Fibroblast of lung (primary cell): ENCODE measurements at regions not wholly inside any gene's neighbourhood (a gene's known extent, or its start where the extent isn't known, plus 50 kb on each side); places are given as distances from the start of the nearest gene placed in this dataset.

Experiments used
- DNase-seq, 2 donors: peaks; one replicate each; pipeline versions ENCODE4 v3.0.0 to v3.0.0-alpha.2; 2010; ENCODE audit warnings: low read depth in 2 of 2
- H2AFZ ChIP-seq: 2 replicates; pipeline ENCODE4 v1.5.1; 2012; ENCODE audit warnings: low read length, control low read depth, inconsistent platforms
- H3K27ac ChIP-seq: 2 replicates; pipeline ENCODE4 v1.5.1; 2011; ENCODE audit warnings: low read length, control low read depth; ENCODE audit not compliant: insufficient read depth
- H3K27me3 ChIP-seq: 2 replicates; pipeline ENCODE4 v1.5.1; 2011; ENCODE audit warnings: mild to moderate bottlenecking, low read length; ENCODE audit not compliant: control insufficient read depth, insufficient read depth
- H3K36me3 ChIP-seq: 2 replicates; pipeline ENCODE4 v1.5.1; 2011; ENCODE audit warnings: low read length; ENCODE audit not compliant: control insufficient read depth, insufficient read depth
- H3K4me1 ChIP-seq: 2 replicates; pipeline ENCODE4 v1.5.1; 2011; ENCODE audit warnings: low read length; ENCODE audit not compliant: control insufficient read depth, insufficient read depth; ENCODE audit errors: extremely low read depth
- H3K4me2 ChIP-seq: 2 replicates; pipeline ENCODE4 v1.5.1; 2011; ENCODE audit warnings: low read length, control low read depth; ENCODE audit not compliant: insufficient read depth; ENCODE audit errors: extremely low read depth
- H3K4me3 ChIP-seq, 4 experiments: fragments of 200-600 bp in 1 of 4; sonication (generic) in 1 of 4; replicated peaks in 1 of 4; 2 replicates each; pipeline ENCODE4 v1.5.1; 2011 to 2016; ENCODE audit warnings: low read length in 4 of 4, low read depth in 3 of 4, mild to moderate bottlenecking in 3 of 4, control low read depth in 2 of 4, inconsistent platforms in 1 of 4, mixed read lengths in 1 of 4; ENCODE audit not compliant: insufficient read depth in 1 of 4; ENCODE audit errors: control extremely low read depth in 1 of 4
- H3K79me2 ChIP-seq: 2 replicates; pipeline ENCODE4 v1.5.1; 2012; ENCODE audit warnings: mild to moderate bottlenecking, low read length, inconsistent platforms; ENCODE audit not compliant: control insufficient read depth, insufficient read depth
- H3K9ac ChIP-seq: 2 replicates; pipeline ENCODE4 v1.5.1; 2011; ENCODE audit warnings: mild to moderate bottlenecking, low read length, control low read depth; ENCODE audit not compliant: insufficient read depth
- H3K9me3 ChIP-seq: 2 replicates; pipeline ENCODE4 v1.5.1; 2012; ENCODE audit warnings: low read depth, low read length; ENCODE audit not compliant: control insufficient read depth, insufficient read depth
- H4K20me1 ChIP-seq: 2 replicates; pipeline ENCODE4 v1.5.1; 2011; ENCODE audit warnings: low read length; ENCODE audit not compliant: control insufficient read depth, insufficient read depth; ENCODE audit errors: extremely low read depth
- EZH2 ChIP-seq: IDR thresholded peaks from 2 replicates; pipeline ENCODE4 v1.5.1; 2012; ENCODE audit warnings: low read length, control low read depth, mild to moderate bottlenecking; ENCODE audit errors: missing control alignments
- TF ChIP-seq, protein P1 (sequence below), 2 donors: IDR thresholded peaks in 1 of 2; conservative IDR thresholded peaks in 1 of 2; 1 replicate in 1 of 2; 2 replicates in 1 of 2; pipeline ENCODE4 v1.5.1; 2011 to 2012; ENCODE audit warnings: low read length in 2 of 2, control low read depth in 1 of 2, inconsistent platforms in 1 of 2, low read depth in 1 of 2, mild to moderate bottlenecking in 1 of 2

- no peak overlapping the region for H3K4me2 ChIP-seq
- H4K20me1 ChIP-seq = no peaks in the 10 kb centered on the region
- no peaks in the 10 kb centered on the region for H3K9me3 ChIP-seq
- DNase-seq = no peak
- H3K36me3 ChIP-seq = no peaks in the 10 kb centered on the region
- no peak overlapping the region for H3K9ac ChIP-seq
- H3K27me3 ChIP-seq = no peaks in the 10 kb centered on the region
- H3K27ac ChIP-seq = no peak overlapping the region
- TF ChIP-seq, protein P1, sequence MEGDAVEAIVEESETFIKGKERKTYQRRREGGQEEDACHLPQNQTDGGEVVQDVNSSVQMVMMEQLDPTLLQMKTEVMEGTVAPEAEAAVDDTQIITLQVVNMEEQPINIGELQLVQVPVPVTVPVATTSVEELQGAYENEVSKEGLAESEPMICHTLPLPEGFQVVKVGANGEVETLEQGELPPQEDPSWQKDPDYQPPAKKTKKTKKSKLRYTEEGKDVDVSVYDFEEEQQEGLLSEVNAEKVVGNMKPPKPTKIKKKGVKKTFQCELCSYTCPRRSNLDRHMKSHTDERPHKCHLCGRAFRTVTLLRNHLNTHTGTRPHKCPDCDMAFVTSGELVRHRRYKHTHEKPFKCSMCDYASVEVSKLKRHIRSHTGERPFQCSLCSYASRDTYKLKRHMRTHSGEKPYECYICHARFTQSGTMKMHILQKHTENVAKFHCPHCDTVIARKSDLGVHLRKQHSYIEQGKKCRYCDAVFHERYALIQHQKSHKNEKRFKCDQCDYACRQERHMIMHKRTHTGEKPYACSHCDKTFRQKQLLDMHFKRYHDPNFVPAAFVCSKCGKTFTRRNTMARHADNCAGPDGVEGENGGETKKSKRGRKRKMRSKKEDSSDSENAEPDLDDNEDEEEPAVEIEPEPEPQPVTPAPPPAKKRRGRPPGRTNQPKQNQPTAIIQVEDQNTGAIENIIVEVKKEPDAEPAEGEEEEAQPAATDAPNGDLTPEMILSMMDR (conservative IDR thresholded peaks at IDR 0.05 in 1 of 2, IDR thresholded peaks at IDR 0.05 in 1 of 2; ENCODE audit: low read depth in 1 of 2, low read length in 2 of 2) = no peak
- no peak for TF ChIP-seq EZH2
- no peaks in the 10 kb centered on the region for H3K4me1 ChIP-seq
- no peaks in the 10 kb centered on the region for H3K79me2 ChIP-seq
- H3K4me3 ChIP-seq = no peak overlapping the region
- H2AFZ ChIP-seq = no peak overlapping the region
Observed at GRCh38 chr4:120466429-120466828, 399.8 kb upstream of the MAD2L1 start.

DNA sequence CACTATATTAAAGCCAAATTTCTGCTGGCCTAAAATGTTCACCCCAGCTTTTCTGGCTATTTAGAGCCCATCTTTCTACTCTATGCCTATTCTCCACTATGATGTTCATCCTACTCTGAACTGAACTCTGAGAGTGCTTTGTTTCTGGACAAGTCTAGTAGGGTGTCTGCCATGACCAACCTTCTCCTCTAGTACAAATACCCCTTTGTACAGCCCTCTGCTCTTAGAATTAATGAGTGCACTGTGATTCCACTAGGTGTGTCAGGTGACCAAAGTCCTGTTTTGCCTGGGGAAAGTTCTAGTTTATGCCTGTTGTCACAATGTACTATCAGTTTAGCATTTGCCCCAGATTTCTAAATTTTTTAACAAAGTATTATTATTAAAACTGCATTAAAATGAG, 388.1 kb upstream of the MAD2L1 start:
- TF ChIP-seq, protein P1 (conservative IDR thresholded peaks at IDR 0.05 in 1 of 2, IDR thresholded peaks at IDR 0.05 in 1 of 2; ENCODE audit: low read depth in 1 of 2, low read length in 2 of 2) = no peak
- no peak for TF ChIP-seq EZH2
- Histone ChIP-seq H3K79me2 (no peaks in the 10 kb centered on the region), H3K36me3 (no peaks in the 10 kb centered on the region), H3K27me3 (no peaks in the 10 kb centered on the region), H3K9ac (no peak overlapping the region), H4K20me1 (no peaks in the 10 kb centered on the region), H2AFZ (no peak overlapping the region), H3K27ac (no peak overlapping the region), H3K4me3 (no peak overlapping the region), H3K9me3 (no peaks in the 10 kb centered on the region), H3K4me2 (no peak overlapping the region), H3K4me1 (no peaks in the 10 kb centered on the region)
- no peak for DNase-seq

DNA sequence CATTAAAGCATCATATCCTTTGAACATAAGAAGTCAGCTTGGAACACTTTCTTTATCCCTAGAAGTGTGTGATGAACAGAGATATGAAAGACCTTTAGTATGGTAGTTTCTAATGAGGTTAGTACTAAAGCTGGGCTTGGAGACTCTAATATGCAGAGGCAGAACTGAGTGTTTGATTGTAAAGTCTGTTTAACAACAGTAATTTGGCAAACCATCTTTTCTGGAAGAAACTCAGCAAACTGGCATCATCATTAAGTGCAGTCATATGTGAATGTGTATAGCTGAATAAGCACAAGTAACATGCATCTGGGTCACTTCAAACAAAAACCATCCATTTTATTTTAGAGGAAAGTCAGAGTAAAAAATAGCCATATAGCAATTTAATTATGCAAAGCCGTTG, 385.9 kb upstream of the MAD2L1 start:
- Histone ChIP-seq H3K36me3 (no peaks in the 10 kb centered on the region), H3K4me3 (no peak overlapping the region), H3K27ac (no peak overlapping the region), H3K79me2 (no peaks in the 10 kb centered on the region), H4K20me1 (no peaks in the 10 kb centered on the region), H3K27me3 (no peaks in the 10 kb centered on the region), H2AFZ (no peak overlapping the region), H3K9ac (no peak overlapping the region), H3K9me3 (no peaks in the 10 kb centered on the region), H3K4me1 (no peaks in the 10 kb centered on the region), H3K4me2 (no peak overlapping the region)
- no peak for TF ChIP-seq EZH2
- TF ChIP-seq, protein P1 (conservative IDR thresholded peaks at IDR 0.05 in 1 of 2, IDR thresholded peaks at IDR 0.05 in 1 of 2; ENCODE audit: low read depth in 1 of 2, low read length in 2 of 2) = no peak
- no peak for DNase-seq
